ENCODE measurements at regions not wholly inside any gene's neighbourhood (a gene's known extent, or its start where the extent isn't known, plus 50 kb on each side); places are given as distances from the start of the nearest gene placed in this dataset.

DNA sequence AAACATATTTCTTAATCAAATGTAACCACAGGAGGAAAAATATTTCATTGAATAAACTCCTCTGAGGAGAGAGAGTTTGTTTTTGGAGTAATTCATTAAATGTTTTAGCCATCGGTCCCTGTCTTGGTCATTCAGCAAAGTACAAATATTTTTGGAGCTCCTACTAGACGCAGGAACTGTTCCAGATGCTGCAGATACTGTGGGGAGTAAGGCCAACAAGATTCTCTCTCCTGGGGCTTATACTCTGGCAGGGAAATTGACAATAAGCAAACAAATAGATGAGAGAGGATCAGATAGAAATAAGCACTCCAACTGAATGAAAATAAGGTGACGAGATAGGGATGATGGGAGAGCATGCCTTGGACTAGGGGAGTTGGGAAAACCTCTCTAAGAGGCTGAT lies 264.1 kb downstream of the TTC8 start:
- TF ChIP-seq CTCF (IDR thresholded peaks at IDR 0.05) (no peak), POLR2A (IDR thresholded peaks at IDR 0.05) (no peak)
